NCI-H1048 (cell line): ENCODE measurements at regions not wholly inside any gene's neighbourhood (a gene's known extent, or its start where the extent isn't known, plus 50 kb on each side); places are given as distances from the start of the nearest gene placed in this dataset.

Source experiments
- DNase-seq: peaks from one replicate; lab custom pipeline; 2025; lab: John Stamatoyannopoulos, UW

DNA sequence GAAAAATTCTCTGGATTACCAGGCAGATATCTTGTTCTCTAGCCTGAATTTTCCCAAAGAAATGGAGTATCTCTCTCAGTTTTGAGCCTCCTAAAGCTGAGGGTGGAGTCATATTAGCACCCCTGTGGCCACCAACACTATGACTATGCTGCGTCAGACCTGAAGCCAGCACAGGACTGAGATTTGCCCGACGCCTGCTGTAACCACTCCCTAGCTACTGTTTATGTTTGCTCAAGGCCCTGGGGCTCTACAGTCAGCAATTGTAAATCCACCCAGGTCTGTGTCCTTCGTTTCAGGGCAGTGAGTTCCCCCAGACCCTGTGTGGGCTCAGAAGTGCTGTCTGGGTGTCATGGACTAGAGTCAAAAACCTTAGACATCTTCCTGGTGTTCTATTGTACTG is 61.4 kb downstream of the ZXDA start:
- DNase-seq: no peak

DNA sequence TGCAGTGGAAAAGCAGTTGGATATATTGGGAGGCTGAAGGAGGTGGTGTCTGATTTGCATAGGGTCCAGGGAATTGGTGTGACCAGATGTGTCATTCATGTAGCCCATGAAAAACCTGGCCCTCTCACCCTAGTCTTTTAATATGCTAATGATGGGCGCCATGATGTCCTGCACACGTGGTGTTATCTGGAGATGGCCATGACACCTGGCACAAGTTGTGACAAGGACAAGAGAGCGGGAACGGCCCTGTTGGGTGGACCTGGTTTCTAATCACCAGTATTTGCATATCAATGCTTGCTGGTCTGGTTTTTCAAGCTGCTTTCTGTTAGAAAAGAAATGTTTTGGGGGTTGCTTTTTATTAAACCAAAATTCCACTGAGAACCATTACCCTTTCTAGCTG is 87.4 kb downstream of the ZXDA start:
- no peak for DNase-seq

DNA sequence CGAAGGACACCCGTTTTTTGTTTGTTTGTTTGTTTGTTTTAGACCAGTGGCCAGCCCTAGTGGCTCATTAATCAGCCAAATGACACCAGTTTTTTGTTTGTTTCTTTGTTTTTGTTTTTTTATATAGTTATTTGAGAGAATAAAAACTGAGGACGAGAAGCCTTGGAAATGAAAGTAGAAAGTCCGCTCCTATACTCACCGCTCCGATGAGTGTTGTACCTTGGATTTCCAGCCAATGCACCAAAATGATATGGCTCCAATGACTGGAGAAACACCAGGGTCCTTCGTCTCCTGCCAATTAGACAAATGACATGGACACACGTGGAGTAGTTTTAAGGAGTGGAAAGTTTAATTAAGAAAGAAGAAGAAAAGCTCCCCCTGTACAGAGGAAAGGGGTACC is 87.9 kb downstream of the ZXDA start:
- DNase-seq: no peak

DNA sequence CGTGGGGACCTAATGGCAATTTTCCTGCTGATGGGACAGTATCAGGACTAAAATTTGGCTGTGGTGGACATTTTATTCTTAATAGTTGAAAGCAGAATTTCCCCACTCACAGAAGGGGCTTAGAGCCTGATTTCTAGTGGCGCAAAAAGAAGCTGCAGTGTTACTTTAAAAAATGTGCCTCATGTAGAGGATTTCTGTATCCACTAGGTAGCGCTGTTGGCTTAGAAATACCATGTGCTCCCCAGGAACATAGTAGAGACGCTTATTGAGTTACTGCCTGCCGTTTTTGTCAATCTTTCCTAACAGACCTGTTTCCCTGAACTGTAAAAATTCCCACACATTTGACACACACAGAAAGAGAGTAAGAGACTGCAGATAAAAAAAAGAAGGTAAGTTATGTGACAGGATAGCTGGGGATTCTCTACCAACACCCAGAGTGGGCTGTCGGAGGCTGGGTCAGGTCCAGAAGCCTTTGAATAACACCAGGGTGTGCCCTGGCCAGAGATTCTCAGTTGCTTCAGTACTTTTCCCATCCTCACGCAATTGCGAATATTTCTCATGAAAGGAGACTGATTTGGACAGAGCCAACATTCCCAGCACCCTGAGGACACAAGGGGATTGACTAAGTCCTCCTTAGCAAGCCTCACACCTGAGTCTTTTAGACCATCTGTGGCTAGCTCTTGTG is 88.4 kb downstream of the ZXDA start:
- DNase-seq: peak; percentile 49

DNA sequence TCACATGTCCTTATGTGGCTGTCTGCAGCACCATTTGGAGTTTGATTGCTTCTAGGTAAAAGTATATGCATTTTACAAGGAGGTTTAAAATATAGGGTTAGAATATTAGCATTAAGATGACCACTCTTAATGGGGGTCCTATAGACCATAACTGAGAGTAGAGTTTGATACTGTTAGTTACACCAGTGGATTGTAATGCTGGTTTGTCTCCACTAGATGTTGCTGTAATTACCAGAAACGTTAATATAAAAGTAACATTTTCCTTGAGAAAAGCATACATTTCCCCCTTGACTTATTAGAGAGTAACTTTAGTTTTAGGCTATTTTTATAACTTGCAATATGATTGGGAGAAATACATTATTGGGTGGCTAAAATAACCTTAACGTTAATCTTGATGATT is 93.0 kb downstream of the ZXDA start:
- no peak for DNase-seq

DNA sequence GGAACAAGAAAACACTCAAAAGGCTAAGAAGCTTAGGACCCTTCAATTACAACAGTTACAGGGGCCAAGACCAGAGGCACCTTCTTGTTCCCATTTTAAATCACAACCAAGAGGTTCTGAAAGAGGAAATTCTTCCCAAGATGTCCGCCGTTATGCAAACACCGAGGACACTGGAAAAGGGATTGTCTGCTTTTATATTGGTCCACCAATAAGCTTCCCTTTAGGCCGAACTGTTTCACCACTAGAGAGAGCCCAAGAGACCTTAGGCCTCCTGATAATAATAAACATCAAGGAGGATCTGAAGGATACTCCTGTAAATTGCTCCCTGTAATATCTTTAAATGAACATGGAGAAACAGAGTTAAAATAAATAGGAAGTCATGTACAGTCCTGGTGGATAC is 92.6 kb upstream of the NLRP2B start:
- DNase-seq: no peak

DNA sequence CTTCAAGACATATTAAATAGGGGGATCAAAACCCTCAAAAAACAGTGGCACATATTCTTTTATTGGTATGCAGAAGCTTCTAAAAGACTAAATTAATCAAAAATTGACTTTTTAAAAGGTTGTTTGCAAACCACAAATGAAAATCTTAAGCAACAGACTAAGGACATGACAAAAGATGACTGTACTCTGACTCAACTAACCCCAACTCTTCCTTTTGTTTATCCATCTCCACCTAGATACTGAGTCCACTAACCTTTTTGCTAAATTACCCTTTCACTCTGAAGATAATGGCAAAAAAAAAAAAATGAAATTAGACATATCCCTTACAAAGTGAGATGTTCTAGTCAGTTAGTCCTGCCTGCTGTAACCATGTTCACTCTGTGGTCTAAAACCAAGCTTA is 91.6 kb upstream of the NLRP2B start:
- DNase-seq: no peak

DNA sequence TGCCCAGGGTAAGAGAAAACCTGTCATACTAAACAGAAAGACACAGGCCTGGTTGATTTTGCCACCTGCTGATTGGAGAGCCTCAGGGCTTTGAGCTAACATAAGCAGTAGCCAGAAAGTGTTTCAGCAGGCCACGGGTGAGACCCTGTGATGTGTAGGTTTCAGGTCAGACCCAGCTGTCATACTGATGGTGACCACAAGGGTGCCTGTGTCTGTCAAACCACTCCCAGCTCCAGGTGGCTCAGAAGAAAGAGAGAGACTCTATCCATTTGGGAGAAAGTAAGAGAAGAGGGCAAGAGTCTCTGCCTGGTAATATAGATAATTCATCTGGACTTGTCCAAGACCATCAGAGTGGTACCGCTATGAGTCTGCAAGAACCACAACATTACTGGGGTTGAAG is 72.8 kb upstream of the NLRP2B start:
- no peak for DNase-seq

DNA sequence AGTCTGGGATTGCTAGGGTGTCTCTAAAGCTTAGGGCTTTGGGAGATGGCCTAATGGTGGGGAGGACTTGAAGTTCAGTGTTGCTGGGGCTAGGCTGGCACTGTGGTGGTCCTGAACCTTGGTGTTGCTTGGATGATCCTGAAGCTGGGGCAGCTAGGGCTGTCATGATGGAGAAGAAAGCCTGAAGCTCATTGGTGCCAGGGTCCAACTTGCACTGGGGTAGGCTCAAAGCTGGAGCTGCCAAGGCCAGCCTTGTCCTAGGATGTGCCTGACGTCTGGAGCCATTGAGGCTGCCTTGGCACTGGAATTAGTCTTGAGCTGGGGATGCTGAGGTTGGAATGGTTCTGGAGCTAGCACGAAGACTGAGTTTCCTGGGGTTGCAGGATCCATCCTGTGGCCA is 61.0 kb upstream of the NLRP2B start:
- no peak for DNase-seq

DNA sequence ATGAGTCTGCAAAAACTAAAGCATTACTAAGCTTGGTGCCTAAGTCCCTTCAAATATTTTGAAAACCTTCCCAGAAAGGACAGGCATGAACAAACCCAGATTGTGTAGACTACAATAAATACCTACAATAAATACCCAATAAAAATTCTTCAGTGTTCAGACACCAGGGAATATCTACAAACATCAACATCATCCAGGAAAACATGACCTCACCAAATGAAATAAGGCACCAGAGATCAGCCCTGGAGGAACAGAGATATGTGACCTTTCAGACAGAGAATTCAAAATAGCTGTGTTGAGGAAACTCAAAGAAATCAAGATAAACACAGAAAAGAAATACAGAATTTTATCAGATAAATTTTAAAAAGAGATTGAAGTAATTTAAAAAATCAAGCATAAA is 57.8 kb upstream of the NLRP2B start:
- no peak for DNase-seq
